Ascending aorta (tissue), 2 donors: ENCODE measurements at regions not wholly inside any gene's neighbourhood (a gene's known extent, or its start where the extent isn't known, plus 50 kb on each side); places are given as distances from the start of the nearest gene placed in this dataset.

Experiments used
- DNase-seq, 2 donors: peaks; one replicate each; pipeline ENCODE4 v3.0.0-alpha.2; 2019; ENCODE audit warnings: low spot score in 2 of 2
- H3K27ac ChIP-seq, 2 donors: fragments of 200-600 bp; sonication (generic); one replicate each; pipeline ENCODE4 v1.5.1; 2016 to 2017; ENCODE audit warnings: mild to moderate bottlenecking in 1 of 2
- H3K27me3 ChIP-seq: fragments of 200-600 bp; sonication (generic); one replicate; pipeline ENCODE4 v1.5.1; 2017
- H3K36me3 ChIP-seq, 2 donors: fragments of 200-600 bp; sonication (generic); one replicate each; pipeline ENCODE4 v1.5.1; 2016
- H3K4me1 ChIP-seq, 2 donors: fragments of 200-600 bp; sonication (generic); one replicate each; pipeline ENCODE4 v1.5.1; 2016 to 2017; ENCODE audit warnings: mild to moderate bottlenecking in 1 of 2
- H3K4me3 ChIP-seq, 2 donors: fragments of 200-600 bp; sonication (generic); one replicate each; pipeline ENCODE4 v1.5.1; 2016 to 2017; ENCODE audit warnings: mild to moderate bottlenecking in 1 of 2
- H3K9me3 ChIP-seq, 2 donors: fragments of 200-600 bp; sonication (generic); one replicate each; pipeline ENCODE4 v1.5.1; 2016
- intact Hi-C: fragments of 100-400 bp; cut with DNase I; formaldehyde crosslinking; loops from one replicate; pipeline ENCODE4 v1.15.1; 2023
- TF ChIP-seq, protein P1 (sequence below), 3 experiments: fragments of 200-600 bp in 2 of 3; fragments of 450-650 bp in 1 of 3; sonication (generic) in 2 of 3; IDR thresholded peaks; one replicate each; pipeline ENCODE4 v1.5.1; 2016 to 2019; ENCODE audit warnings: antibody characterized with exemption in 3 of 3, mild to moderate bottlenecking in 1 of 3, moderate library complexity in 1 of 3

DNA sequence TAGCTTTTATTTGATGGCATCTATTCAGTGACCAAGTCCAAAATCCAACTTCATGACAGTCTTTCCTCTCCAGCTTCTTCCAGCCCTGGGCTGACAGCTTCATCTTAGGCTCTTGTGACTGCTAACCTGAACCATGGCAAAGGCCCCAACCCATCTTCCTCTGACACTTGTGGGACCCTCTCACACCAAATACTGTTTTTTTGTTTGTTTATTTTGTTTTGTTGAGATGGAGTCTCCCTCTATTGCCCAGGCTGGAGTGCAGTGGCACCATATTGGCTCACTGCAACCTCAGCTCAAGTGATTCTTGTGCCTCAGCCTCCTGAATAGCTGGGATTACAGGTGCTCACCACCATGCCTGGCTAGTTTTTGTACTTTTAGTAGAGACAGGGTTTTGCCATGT lies 265.2 kb downstream of the GATA3 start:
- Histone ChIP-seq H3K27me3 (no peaks in the 10 kb centered on the region), H3K4me1 (no peaks in the 10 kb centered on the region), H3K27ac (no peak overlapping the region), H3K36me3 (no peaks in the 10 kb centered on the region), H3K9me3 (no peaks in the 10 kb centered on the region), H3K4me3 (no peak overlapping the region)
- TF ChIP-seq, protein P1, sequence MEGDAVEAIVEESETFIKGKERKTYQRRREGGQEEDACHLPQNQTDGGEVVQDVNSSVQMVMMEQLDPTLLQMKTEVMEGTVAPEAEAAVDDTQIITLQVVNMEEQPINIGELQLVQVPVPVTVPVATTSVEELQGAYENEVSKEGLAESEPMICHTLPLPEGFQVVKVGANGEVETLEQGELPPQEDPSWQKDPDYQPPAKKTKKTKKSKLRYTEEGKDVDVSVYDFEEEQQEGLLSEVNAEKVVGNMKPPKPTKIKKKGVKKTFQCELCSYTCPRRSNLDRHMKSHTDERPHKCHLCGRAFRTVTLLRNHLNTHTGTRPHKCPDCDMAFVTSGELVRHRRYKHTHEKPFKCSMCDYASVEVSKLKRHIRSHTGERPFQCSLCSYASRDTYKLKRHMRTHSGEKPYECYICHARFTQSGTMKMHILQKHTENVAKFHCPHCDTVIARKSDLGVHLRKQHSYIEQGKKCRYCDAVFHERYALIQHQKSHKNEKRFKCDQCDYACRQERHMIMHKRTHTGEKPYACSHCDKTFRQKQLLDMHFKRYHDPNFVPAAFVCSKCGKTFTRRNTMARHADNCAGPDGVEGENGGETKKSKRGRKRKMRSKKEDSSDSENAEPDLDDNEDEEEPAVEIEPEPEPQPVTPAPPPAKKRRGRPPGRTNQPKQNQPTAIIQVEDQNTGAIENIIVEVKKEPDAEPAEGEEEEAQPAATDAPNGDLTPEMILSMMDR (IDR thresholded peaks at IDR 0.05), result no peak
- intact Hi-C loops, result no loop called here
- no peak for DNase-seq

DNA sequence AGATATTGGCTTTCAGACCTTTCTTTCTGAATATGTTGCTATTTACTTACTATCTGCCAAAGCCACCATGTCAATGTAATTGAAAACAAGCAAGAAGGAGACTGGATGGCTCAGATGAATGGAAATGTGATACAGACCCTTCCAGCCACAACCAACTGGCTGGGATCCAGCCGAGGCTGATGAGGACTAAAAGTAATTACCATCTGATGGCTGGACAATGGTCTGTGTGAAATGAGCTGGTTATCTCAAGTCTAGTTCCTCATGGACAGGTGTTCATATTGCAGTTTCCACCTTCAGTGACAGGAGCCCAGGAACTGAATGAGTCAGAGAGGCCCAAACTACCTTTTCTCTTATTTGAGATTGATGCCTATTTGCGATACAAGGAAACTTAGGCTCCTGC lies 267.5 kb downstream of the GATA3 start:
- intact Hi-C loops, result no loop called here
- Histone ChIP-seq H3K9me3 (no peaks in the 10 kb centered on the region), H3K36me3 (no peaks in the 10 kb centered on the region), H3K27ac (no peak overlapping the region), H3K27me3 (no peaks in the 10 kb centered on the region), H3K4me3 (no peak overlapping the region), H3K4me1 (no peaks in the 10 kb centered on the region)
- TF ChIP-seq, protein P1 (IDR thresholded peaks at IDR 0.05), result no peak
- no peak for DNase-seq

DNA sequence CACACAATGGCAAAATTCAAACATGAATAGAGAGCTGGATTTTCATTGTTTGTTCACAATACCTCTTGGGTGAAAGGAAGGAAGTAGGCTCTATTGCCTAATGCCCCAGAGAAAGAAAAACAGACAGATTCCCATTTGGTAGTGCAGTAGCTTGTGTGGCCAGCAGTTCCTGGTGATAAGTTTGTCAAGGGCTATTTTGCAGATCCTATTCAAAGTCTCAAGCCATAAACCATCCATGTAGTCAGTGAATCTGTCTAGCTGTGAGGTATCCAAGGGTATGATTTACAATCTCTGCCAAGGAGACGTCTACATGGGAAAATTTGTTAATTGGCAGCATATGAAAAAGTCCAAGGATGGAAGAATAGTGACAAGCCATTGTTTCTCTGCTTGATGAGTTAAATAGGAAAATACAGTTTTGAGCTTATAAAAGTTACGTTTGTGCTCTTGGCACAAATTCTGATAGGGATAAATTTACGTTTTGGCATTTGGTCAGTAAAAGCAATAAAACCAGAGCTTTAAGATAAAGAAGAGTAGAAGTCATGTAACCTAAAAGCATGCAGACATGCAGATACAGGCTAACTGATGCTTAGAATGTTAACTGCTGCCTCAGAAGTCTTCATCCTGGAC lies 269.1 kb downstream of the GATA3 start:
- Histone ChIP-seq H3K4me1 (no peaks in the 10 kb centered on the region), H3K4me3 (no peak overlapping the region), H3K27me3 (no peaks in the 10 kb centered on the region), H3K27ac (no peak overlapping the region), H3K9me3 (no peaks in the 10 kb centered on the region), H3K36me3 (no peaks in the 10 kb centered on the region)
- TF ChIP-seq, protein P1 (IDR thresholded peaks at IDR 0.05), result no peak
- intact Hi-C loops, result no loop called here
- no peak for DNase-seq

DNA sequence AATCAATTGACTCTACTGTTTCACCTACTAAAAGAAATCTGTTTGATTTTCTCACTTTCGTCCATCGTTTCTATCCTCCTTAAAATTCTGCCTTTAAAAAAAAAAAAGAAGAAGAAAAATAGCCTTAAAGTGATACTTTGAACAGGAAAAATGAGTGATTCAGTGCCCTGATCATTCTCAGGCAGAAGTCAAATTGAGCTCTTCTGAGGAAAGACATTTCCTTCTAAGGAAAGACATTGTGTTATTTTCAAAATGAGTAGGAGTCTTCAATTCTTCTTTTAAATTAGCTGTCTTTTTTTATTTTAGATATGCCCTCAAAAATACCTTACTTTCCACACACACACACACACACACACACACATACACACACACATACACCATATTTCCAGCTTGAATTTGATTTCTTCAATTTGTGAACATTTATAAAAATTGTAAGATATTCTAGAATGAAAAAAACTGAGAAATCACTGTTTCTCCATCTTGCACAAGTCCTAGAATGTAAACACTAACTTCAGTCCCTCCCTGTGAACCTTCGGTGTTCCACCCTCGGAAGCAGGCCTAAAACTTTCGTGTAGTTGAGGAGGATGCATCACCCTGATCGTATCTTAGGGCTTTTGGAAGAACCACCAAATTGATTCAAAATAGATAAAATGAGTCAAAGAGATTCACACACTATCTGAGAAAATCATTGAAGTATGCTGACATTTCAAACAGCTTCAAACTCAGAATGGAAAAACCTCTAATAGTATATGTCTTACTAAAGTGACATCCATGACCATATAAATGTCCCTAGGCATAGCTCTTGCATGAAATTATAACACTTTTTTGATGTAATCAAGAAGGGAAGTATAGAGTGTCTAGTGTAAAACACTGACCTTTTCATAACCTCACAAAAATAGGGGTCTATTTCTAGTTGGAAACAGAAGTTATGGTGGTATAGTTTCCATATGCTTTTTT lies 270.8 kb downstream of the GATA3 start:
- Histone ChIP-seq H3K36me3 (no peaks in the 10 kb centered on the region), H3K4me3 (no peak overlapping the region), H3K4me1 (no peaks in the 10 kb centered on the region), H3K9me3 (no peaks in the 10 kb centered on the region), H3K27ac (no peak overlapping the region), H3K27me3 (no peaks in the 10 kb centered on the region)
- intact Hi-C loops, result no loop called here
- no peak for DNase-seq
- TF ChIP-seq, protein P1 (IDR thresholded peaks at IDR 0.05), result no peak

DNA sequence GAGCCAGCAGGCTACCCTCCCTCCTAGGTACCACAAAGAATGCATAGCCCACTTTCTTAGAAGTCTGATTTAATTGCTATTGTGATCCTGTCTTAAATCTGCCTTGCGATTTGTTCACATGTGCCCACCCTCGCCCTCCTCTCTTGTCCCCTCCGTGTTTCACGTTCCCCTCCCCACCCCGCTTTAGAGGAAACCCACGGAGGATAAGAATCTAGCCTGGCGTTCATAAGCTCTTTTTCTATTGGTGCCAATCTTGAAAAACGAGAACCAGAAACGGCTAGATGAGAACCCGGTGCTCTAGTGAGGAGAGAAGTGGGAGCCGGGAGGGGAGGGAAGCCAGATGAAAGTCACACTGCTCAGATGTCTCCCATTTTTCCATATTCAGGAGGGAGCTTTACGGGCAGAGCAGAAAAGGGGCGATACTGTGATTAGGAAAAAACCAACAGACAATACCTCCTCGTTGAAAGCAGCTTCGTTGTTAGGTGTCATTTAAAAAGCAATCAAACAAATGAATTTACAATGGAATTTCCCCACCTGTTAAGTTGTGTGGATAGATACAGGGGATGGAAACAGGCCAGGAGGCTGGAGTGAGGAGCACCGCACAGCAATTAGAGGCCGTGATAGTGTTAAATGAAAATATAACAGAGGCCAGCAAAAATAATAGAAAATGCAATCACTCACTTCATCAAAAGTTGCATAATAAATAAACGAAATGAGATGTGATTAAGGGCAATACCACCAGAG lies 272.1 kb downstream of the GATA3 start:
- intact Hi-C loops, result no loop called here
- H3K27ac ChIP-seq, result no peak overlapping the region
- H3K9me3 ChIP-seq, result no peaks in the 10 kb centered on the region
- TF ChIP-seq, protein P1 (IDR thresholded peaks at IDR 0.05), result no peak
- H3K36me3 ChIP-seq, result no peaks in the 10 kb centered on the region
- H3K4me3 ChIP-seq, result no peak overlapping the region
- no peaks in the 10 kb centered on the region for H3K4me1 ChIP-seq
- H3K27me3 ChIP-seq, result no peaks in the 10 kb centered on the region
- no peak for DNase-seq
